Spleen (tissue), 11 donors: ENCODE measurements at regions not wholly inside any gene's neighbourhood (a gene's known extent, or its start where the extent isn't known, plus 50 kb on each side); places are given as distances from the start of the nearest gene placed in this dataset.

Experiments used
- DNase-seq: peaks from one replicate; pipeline ENCODE4 v3.0.0-alpha.2; 2020
- H3K27ac ChIP-seq, 8 donors: fragments of 200-600 bp; sonication (generic) in 7 of 8; 1 replicate in 4 of 8; 2 replicates in 4 of 8; pipeline versions ENCODE4 v1.5.0 to v1.8.0; 2016 to 2021; ENCODE audit warnings: inconsistent platforms in 4 of 8, mild to moderate bottlenecking in 4 of 8, moderate library complexity in 1 of 8
- H3K27me3 ChIP-seq, 7 donors: fragments of 200-600 bp; sonication (generic) in 6 of 7; replicated peaks in 1 of 7; 1 replicate in 4 of 7; 2 replicates in 3 of 7; pipeline versions ENCODE4 v1.5.0 to v1.8.0; 2016 to 2021; ENCODE audit warnings: inconsistent platforms in 3 of 7, mild to moderate bottlenecking in 1 of 7
- H3K36me3 ChIP-seq, 6 donors: fragments of 200-600 bp; sonication (generic) in 5 of 6; 1 replicate in 4 of 6; 2 replicates in 2 of 6; pipeline versions ENCODE4 v1.5.0 to v1.8.0; 2016 to 2021; ENCODE audit warnings: inconsistent platforms in 2 of 6
- H3K4me1 ChIP-seq, 6 donors: fragments of 200-600 bp; sonication (generic) in 5 of 6; 1 replicate in 3 of 6; 2 replicates in 3 of 6; pipeline versions ENCODE4 v1.5.0 to v1.8.0; 2016 to 2021; ENCODE audit warnings: inconsistent platforms in 3 of 6
- H3K4me3 ChIP-seq, 8 donors: fragments of 200-600 bp; sonication (generic) in 7 of 8; 1 replicate in 4 of 8; 2 replicates in 4 of 8; pipeline versions ENCODE4 v1.5.0 to v1.8.0; 2016 to 2021; ENCODE audit warnings: inconsistent platforms in 4 of 8, mild to moderate bottlenecking in 4 of 8, moderate library complexity in 2 of 8
- H3K9me3 ChIP-seq, 8 donors: fragments of 200-600 bp; sonication (generic) in 7 of 8; 1 replicate in 4 of 8; 2 replicates in 4 of 8; pipeline versions ENCODE4 v1.5.0 to v1.8.0; 2016 to 2021; ENCODE audit warnings: inconsistent platforms in 4 of 8
- POLR2A ChIP-seq, 3 donors: fragments of 450-650 bp; IDR thresholded peaks; one replicate each; pipeline ENCODE4 v1.5.1; 2017; ENCODE audit warnings: antibody characterized with exemption in 3 of 3, mild to moderate bottlenecking in 1 of 3
- POLR2AphosphoS5 ChIP-seq, 3 donors: sonication (generic); formaldehyde crosslinking; IDR thresholded peaks; one replicate each; pipeline ENCODE4 v1.5.1; 2017; ENCODE audit warnings: antibody characterized with exemption in 3 of 3
- WGBS, 5 donors: extraction: QIAGEN DNeasy Blood & Tissue Kit in 3 of 5; methylation state at CpG; one replicate each; pipeline versions ENCODE4 v1.1.5 to v1.1.7; 2013 to 2018; 5-methylcytosine and 5-hydroxymethylcytosine counted together
- intact Hi-C: fragments of 100-400 bp; cut with DNase I; formaldehyde crosslinking; loops from one replicate; pipeline ENCODE4 v1.15.0; 2023; ENCODE audit warnings: low total_unique reads
- TF ChIP-seq, protein P1 (sequence below), 11 experiments: fragments of 200-600 bp in 7 of 11; fragments of 450-650 bp in 4 of 11; sonication (generic) in 4 of 11; IDR thresholded peaks in 8 of 11; conservative IDR thresholded peaks in 3 of 11; 1 replicate in 7 of 11; 2 replicates in 4 of 11; pipeline versions ENCODE4 v1.4.0 to v1.8.0; 2016 to 2021; ENCODE audit warnings: antibody characterized with exemption in 11 of 11, inconsistent platforms in 4 of 11, mild to moderate bottlenecking in 1 of 11
- donor health status: healthy with polysubstance abuse.
- donor health status: DM: no; HTN: no; CAD: no; lungs with moderate emphysema.
- donor health status: DM: no; HTN: no; CAD: no.
- donor health status: Bipolar disorder and iron deficiency.
- donor health status: healthy.
- donor health status: DM: no; HTN: no; CAD: no.
- donor health status: DM: yes; HTN: yes; CAD: no.

DNA sequence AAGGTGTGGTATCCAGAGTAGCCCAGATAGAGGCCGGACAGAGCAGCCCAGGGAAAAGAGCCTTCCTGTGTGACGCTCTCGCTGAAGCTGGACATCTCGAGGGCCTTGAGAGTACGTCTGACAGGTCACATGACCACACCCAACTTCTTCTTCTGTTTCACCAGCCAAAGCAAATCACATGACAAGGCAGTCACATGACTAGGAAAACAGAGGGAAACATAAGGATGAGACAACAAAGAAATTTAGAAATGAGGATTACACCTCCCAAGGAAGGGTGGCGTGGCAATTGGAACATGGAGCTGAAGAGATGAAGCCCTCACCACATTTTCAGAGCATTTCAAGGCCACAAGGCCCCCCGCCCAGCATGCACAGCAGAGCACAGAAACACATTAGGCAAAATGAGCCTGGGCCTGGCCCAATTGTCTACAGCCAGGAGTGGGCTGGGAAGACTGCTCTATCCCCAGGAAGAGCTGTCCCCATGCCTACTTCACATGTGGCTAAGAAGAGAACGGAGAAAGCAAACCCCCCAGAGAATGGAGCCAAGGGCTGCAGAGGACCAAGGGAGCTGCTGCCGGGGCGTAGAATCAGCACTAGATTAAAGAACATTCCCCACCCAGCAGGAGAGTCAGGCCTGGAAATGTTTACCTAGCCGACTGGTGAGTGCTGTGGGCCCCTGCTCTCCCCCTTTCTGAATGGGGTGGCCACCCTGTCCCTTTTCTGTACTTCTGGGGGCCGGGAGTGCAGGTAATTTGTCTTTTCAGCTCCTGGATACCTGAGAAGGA lies 305.1 kb downstream of the NPHP4 start:
- Histone ChIP-seq H3K36me3 (no peaks in the 10 kb centered on the region), H3K4me1 (no peaks in the 10 kb centered on the region), H3K27me3 (peaks cover 0 to 48% (median 0%) of the 10 kb centered on the region in 7 donors), H3K9me3 (no peaks in the 10 kb centered on the region), H3K4me3 (no peak overlapping the region), H3K27ac (no peak overlapping the region)
- WGBS, 5 donors, result 84 to 92% (median 85%) methylated on average over 12 of the region's 12 CpGs
- TF ChIP-seq, protein P1, sequence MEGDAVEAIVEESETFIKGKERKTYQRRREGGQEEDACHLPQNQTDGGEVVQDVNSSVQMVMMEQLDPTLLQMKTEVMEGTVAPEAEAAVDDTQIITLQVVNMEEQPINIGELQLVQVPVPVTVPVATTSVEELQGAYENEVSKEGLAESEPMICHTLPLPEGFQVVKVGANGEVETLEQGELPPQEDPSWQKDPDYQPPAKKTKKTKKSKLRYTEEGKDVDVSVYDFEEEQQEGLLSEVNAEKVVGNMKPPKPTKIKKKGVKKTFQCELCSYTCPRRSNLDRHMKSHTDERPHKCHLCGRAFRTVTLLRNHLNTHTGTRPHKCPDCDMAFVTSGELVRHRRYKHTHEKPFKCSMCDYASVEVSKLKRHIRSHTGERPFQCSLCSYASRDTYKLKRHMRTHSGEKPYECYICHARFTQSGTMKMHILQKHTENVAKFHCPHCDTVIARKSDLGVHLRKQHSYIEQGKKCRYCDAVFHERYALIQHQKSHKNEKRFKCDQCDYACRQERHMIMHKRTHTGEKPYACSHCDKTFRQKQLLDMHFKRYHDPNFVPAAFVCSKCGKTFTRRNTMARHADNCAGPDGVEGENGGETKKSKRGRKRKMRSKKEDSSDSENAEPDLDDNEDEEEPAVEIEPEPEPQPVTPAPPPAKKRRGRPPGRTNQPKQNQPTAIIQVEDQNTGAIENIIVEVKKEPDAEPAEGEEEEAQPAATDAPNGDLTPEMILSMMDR (IDR thresholded peaks at IDR 0.05 in 8 of 11, conservative IDR thresholded peaks at IDR 0.05 in 3 of 11), result no peak
- no peak for TF ChIP-seq POLR2A (IDR thresholded peaks at IDR 0.05)
- no peak for TF ChIP-seq POLR2AphosphoS5 (IDR thresholded peaks at IDR 0.05)
- intact Hi-C loops, result no loop called here
- no peak for DNase-seq

DNA sequence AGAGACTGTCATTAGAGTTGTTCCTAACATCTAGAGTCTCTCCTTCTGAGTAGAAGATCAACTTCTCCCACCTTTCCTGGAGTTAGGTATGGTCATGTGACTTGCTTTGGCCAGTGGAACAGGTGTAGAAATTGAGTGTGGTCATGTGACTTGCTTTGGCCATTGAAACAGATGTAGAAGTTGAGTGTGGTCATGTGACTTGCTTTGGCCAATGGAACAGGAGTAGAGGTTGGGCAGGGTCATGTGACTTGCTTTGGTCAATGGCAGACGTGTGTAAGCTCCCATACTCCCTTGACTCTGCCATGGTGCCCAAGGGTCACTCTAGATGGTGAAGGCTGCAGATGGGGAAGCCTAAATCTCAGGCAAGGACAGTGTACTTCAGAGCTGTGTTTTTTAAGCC lies 306.0 kb downstream of the NPHP4 start:
- H3K9me3 ChIP-seq, result no peaks in the 10 kb centered on the region
- no peak overlapping the region for H3K27ac ChIP-seq
- TF ChIP-seq POLR2AphosphoS5 (IDR thresholded peaks at IDR 0.05), result no peak
- TF ChIP-seq, protein P1 (IDR thresholded peaks at IDR 0.05 in 8 of 11, conservative IDR thresholded peaks at IDR 0.05 in 3 of 11), result no peak
- TF ChIP-seq POLR2A (IDR thresholded peaks at IDR 0.05), result no peak
- H3K4me1 ChIP-seq, result no peaks in the 10 kb centered on the region
- 66 to 86% (median 79%) methylated on average over 1 of the region's 1 CpG for WGBS, 5 donors
- H3K4me3 ChIP-seq, result no peak overlapping the region
- no peaks in the 10 kb centered on the region for H3K36me3 ChIP-seq
- peaks cover 0 to 39% (median 0%) of the 10 kb centered on the region in 7 donors for H3K27me3 ChIP-seq
- DNase-seq, result no peak
- intact Hi-C loops, result no loop called here

DNA sequence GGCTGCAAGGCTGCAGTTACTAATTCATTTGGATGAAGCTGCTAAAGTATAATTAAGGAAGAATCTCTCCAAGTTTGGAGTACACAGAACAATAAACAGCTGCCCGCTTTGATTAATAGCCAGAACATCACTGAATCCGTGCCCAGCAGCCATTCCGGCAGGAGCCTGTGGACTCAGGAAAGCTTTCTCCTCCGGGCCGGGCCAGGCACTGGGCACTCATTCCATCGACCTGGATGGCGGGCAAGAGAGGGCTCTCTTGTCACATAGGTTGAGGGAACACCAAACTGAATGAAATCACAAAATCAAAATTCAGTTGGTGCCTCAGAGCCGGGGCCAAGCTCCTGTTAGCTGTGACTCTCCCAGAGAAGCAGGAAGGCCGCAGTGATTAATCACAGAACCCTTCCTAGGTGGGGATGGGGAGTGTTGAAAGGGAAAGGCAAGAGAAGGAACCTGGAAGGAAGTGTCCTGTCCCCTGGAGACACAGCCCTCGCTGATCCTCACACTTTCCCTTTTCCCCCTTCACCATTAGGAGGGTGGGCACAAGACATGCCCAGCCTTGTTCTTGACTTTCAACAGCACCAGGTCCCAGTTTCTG lies 306.7 kb downstream of the NPHP4 start:
- TF ChIP-seq POLR2AphosphoS5 (IDR thresholded peaks at IDR 0.05) (no peak), POLR2A (IDR thresholded peaks at IDR 0.05) (no peak)
- TF ChIP-seq, protein P1 (IDR thresholded peaks at IDR 0.05 in 8 of 11, conservative IDR thresholded peaks at IDR 0.05 in 3 of 11), result no peak

DNA sequence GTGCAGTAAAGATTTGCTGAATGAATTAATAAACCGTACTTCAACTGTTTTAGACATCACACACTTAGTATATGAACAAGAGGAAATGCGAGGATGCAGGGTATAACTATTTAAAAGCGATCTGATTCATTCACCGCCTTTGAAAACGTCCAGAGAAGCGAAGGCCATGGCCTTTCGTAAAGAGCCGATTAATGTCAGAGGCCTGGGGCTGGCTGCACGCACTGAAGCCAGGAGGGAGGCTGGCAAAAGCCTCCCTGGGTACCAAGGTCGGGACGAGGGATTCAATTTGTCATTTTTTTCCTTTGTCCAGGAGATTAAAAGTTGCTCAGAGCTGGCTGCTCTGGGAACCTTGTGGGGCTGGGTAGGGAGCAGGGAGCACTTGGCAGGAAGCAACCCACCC lies 307.4 kb downstream of the NPHP4 start:
- no peak overlapping the region for H3K27ac ChIP-seq
- no peaks in the 10 kb centered on the region for H3K36me3 ChIP-seq
- no peaks in the 10 kb centered on the region for H3K4me1 ChIP-seq
- intact Hi-C loops, result no loop called here
- H3K4me3 ChIP-seq, result no peak overlapping the region
- H3K9me3 ChIP-seq, result no peaks in the 10 kb centered on the region
- DNase-seq, result no peak
- 77 to 82% (median 80%) methylated on average over 11 of the region's 11 CpGs for WGBS, 5 donors
- TF ChIP-seq, protein P1 (IDR thresholded peaks at IDR 0.05 in 8 of 11, conservative IDR thresholded peaks at IDR 0.05 in 3 of 11), result no peak
- no peak for TF ChIP-seq POLR2AphosphoS5 (IDR thresholded peaks at IDR 0.05)
- TF ChIP-seq POLR2A (IDR thresholded peaks at IDR 0.05), result no peak
- peaks cover 0 to 27% (median 0%) of the 10 kb centered on the region in 7 donors for H3K27me3 ChIP-seq

More for the DNA sequence above, 306.7 kb downstream of the NPHP4 start:
- H3K9me3 ChIP-seq, result no peaks in the 10 kb centered on the region
- intact Hi-C loops, result no loop called here
- H3K27ac ChIP-seq, result no peak overlapping the region
- H3K4me3 ChIP-seq, result no peak overlapping the region
- peaks cover 0 to 33% (median 0%) of the 10 kb centered on the region in 7 donors for H3K27me3 ChIP-seq
- no peaks in the 10 kb centered on the region for H3K4me1 ChIP-seq
- H3K36me3 ChIP-seq, result no peaks in the 10 kb centered on the region
- no peak for DNase-seq
- 65 to 78% (median 73%) methylated on average over 10 of the region's 10 CpGs for WGBS, 5 donors
